Tibial artery (tissue), 4 donors: ENCODE measurements at regions not wholly inside any gene's neighbourhood (a gene's known extent, or its start where the extent isn't known, plus 50 kb on each side); places are given as distances from the start of the nearest gene placed in this dataset.

ENCODE experiments used
- DNase-seq, 2 donors: peaks; one replicate each; pipeline ENCODE4 v3.0.0-alpha.2; 2019
- H3K27ac ChIP-seq, 2 donors: fragments of 200-600 bp; sonication (generic) in 1 of 2; 1 replicate in 1 of 2; 2 replicates in 1 of 2; pipeline ENCODE4 v1.5.1; 2018 to 2019; ENCODE audit warnings: mild to moderate bottlenecking in 1 of 2
- H3K27me3 ChIP-seq, 2 donors: fragments of 200-600 bp; sonication (generic) in 1 of 2; one replicate each; pipeline versions ENCODE4 v1.5.1 to v1.6.0; 2016 to 2019
- H3K36me3 ChIP-seq, 3 donors: fragments of 200-600 bp; sonication (generic) in 2 of 3; one replicate each; pipeline ENCODE4 v1.5.1; 2016 to 2019; ENCODE audit warnings: mild to moderate bottlenecking in 2 of 3
- H3K4me1 ChIP-seq, 4 donors: fragments of 200-600 bp; sonication (generic) in 2 of 4; 1 replicate in 3 of 4; 2 replicates in 1 of 4; pipeline ENCODE4 v1.5.1; 2016 to 2019
- H3K4me3 ChIP-seq, 2 donors: fragments of 200-600 bp; sonication (generic) in 1 of 2; 1 replicate in 1 of 2; 2 replicates in 1 of 2; pipeline ENCODE4 v1.5.1; 2018 to 2019; ENCODE audit warnings: mild to moderate bottlenecking in 2 of 2
- H3K9me3 ChIP-seq, 3 donors: fragments of 200-600 bp; sonication (generic) in 1 of 3; one replicate each; pipeline ENCODE4 v1.5.1; 2016 to 2019
- intact Hi-C: fragments of 100-400 bp; cut with DNase I; formaldehyde crosslinking; loops from one replicate; pipeline ENCODE4 v1.15.0; 2023; ENCODE audit warnings: low total_unique reads
- TF ChIP-seq, protein P1 (sequence below), 2 experiments: fragments of 200-600 bp in 1 of 2; fragments of 450-650 bp in 1 of 2; IDR thresholded peaks; one replicate each; pipeline ENCODE4 v1.5.1; 2017 to 2019; ENCODE audit warnings: antibody characterized with exemption in 2 of 2, mild to moderate bottlenecking in 1 of 2, moderate library complexity in 1 of 2

DNA sequence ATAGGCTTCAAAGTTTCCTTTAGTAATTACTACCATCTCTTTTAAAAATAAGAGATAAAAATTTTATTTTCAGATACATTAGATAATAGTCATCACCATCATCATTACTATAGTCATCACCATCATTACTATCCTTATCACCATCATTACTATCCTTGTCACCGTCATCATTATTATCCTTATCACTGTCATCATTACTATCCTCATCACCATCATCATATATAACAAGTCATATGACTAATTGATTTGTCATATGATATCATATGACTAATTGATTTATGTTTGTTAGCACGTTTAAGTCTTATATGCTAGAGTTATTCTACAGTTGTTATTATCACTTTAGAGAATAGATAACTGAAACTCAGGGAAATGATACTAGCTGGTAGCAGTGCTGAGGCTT lies 382.1 kb upstream of the CDH18 start:
- TF ChIP-seq, protein P1, sequence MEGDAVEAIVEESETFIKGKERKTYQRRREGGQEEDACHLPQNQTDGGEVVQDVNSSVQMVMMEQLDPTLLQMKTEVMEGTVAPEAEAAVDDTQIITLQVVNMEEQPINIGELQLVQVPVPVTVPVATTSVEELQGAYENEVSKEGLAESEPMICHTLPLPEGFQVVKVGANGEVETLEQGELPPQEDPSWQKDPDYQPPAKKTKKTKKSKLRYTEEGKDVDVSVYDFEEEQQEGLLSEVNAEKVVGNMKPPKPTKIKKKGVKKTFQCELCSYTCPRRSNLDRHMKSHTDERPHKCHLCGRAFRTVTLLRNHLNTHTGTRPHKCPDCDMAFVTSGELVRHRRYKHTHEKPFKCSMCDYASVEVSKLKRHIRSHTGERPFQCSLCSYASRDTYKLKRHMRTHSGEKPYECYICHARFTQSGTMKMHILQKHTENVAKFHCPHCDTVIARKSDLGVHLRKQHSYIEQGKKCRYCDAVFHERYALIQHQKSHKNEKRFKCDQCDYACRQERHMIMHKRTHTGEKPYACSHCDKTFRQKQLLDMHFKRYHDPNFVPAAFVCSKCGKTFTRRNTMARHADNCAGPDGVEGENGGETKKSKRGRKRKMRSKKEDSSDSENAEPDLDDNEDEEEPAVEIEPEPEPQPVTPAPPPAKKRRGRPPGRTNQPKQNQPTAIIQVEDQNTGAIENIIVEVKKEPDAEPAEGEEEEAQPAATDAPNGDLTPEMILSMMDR (IDR thresholded peaks at IDR 0.05), result no peak
- Histone ChIP-seq H3K36me3 (no peaks in the 10 kb centered on the region), H3K27ac (no peak overlapping the region), H3K4me1 (no peaks in the 10 kb centered on the region), H3K27me3 (no peaks in the 10 kb centered on the region), H3K9me3 (no peaks in the 10 kb centered on the region), H3K4me3 (no peak overlapping the region)
- DNase-seq, result no peak
- intact Hi-C loops, result no loop called here

DNA sequence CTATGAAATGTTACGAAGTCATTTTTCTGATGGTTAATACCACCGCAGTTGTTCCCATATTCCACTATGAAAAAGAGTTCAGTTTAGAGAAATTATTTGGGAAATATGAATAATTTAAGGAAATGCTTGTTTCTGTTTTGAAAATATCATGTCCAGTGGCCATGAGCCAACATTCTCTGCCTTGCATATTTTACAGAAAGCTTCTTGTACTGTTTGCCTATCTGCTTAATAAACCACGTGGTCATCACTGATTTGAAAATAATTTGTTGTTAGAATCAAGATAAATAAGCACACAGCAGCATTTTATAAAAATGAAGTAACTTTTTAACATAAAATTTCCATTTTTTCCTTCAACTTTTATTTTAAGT lies 381.5 kb upstream of the CDH18 start:
- Histone ChIP-seq H3K27ac (no peak overlapping the region), H3K9me3 (no peaks in the 10 kb centered on the region), H3K4me1 (no peaks in the 10 kb centered on the region), H3K36me3 (no peaks in the 10 kb centered on the region), H3K4me3 (no peak overlapping the region), H3K27me3 (no peaks in the 10 kb centered on the region)
- intact Hi-C loops, result no loop called here
- TF ChIP-seq, protein P1 (IDR thresholded peaks at IDR 0.05), result no peak
- DNase-seq, result no peak

DNA sequence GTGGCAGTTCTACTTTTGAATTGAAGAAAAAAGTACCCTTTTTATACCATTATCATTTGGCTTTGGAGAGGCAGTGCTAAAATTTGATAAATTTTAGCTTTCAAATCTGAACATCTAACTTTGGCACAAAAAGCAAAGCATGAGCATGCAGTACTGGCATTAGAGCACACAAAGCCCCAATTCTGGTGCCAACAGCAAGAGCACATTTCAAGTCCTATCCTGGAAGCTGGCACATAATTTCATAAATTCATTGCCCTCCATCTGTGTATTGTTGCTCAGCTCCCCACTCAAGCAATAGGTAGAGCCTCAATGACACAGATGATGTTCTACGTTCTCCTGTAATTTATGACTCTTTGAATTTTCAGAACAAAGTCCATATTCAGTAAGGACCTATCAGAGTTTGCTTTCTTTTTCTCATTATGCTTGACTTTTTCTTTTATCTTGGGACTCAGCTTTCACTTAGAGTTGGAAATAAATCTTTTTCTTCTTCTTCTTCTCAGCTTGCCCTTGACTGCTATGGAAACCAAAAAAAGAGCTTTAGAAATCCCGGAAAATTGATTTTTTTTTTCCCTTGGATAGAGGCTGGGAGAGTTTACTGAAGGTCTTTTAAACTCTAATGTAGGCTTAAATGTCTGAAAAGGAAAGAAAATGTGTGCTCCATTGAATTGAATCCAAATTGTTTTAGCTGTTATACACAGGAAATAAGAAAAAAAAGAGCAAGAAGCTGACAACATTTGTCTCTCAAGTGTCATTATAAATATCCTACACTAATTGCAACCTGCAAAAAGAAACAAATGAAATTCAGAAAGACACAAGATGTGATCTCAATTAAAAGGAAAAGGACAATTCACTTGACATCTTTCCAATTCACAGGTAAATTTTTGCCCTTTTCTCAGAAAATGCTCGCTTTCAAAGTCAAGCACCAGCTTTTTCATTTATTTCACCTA lies 380.8 kb upstream of the CDH18 start:
- Histone ChIP-seq H3K9me3 (no peaks in the 10 kb centered on the region), H3K4me3 (no peak overlapping the region), H3K27me3 (no peaks in the 10 kb centered on the region), H3K36me3 (no peaks in the 10 kb centered on the region), H3K4me1 (no peaks in the 10 kb centered on the region), H3K27ac (no peak overlapping the region)
- intact Hi-C loops, result no loop called here
- TF ChIP-seq, protein P1 (IDR thresholded peaks at IDR 0.05), result no peak
- no peak for DNase-seq

DNA sequence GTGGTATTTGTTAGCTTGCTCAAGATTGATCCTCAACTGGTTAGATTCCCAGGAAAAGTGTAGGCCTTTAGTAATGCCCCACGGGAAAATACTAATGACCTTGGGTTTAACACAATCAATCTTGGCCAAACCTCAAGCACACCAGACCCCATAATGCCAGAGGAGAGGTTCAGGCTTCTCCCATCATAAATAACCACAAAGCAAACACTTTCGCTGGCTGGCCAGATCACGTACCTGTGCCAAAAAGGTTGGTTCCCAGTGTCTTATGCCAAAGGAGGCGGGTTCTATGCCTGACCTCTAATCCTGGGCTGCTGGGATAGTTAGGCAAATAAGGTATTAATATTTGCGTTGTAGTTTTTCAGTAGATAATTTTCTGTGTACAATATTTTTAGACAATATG lies 379.2 kb upstream of the CDH18 start:
- no peak overlapping the region for H3K4me3 ChIP-seq
- no peaks in the 10 kb centered on the region for H3K36me3 ChIP-seq
- no peak overlapping the region for H3K27ac ChIP-seq
- no peaks in the 10 kb centered on the region for H3K9me3 ChIP-seq
- intact Hi-C loops, result no loop called here
- DNase-seq, result no peak
- H3K27me3 ChIP-seq, result no peaks in the 10 kb centered on the region
- TF ChIP-seq, protein P1 (IDR thresholded peaks at IDR 0.05), result no peak
- H3K4me1 ChIP-seq, result no peaks in the 10 kb centered on the region

DNA sequence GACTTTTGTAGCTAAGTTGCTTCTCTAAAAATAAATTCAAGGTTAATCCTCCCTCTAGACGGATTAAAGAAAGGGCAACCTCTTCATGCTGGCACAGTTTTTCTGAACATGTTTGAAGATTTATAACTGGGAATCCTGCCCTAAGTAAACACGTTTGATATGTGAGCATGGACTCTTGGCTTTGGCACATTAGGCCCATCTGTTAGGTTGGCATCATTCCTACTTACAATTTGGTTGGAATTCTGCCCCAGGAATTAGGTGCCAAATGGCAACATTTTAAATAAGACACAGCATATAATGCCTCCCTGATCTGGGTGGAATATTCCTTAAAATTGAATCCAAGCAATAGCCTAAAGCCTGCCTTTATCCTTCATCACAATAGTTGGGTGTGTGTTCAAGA lies 372.3 kb upstream of the CDH18 start:
- intact Hi-C loops, result no loop called here
- Histone ChIP-seq H3K4me1 (no peaks in the 10 kb centered on the region), H3K27ac (no peak overlapping the region), H3K36me3 (no peaks in the 10 kb centered on the region), H3K4me3 (no peak overlapping the region), H3K9me3 (no peaks in the 10 kb centered on the region), H3K27me3 (no peaks in the 10 kb centered on the region)
- TF ChIP-seq, protein P1 (IDR thresholded peaks at IDR 0.05), result no peak
- no peak for DNase-seq
